ENCODE measurements at regions not wholly inside any gene's neighbourhood (a gene's known extent, or its start where the extent isn't known, plus 50 kb on each side); places are given as distances from the start of the nearest gene placed in this dataset.

GRCh38 chr14:98782062-98782461 lies 489.9 kb downstream of the BCL11B start:
- Histone ChIP-seq H3K27ac (no peak overlapping the region), H3K4me2 (no peak overlapping the region), H3K79me2 (no peaks in the 10 kb centered on the region), H4K20me1 (ENCODE audit: insufficient read depth, poor library complexity, severe bottlenecking) (no peaks in the 10 kb centered on the region), H3K36me3 (replicated peaks; ENCODE audit: insufficient read depth, low read depth) (no peaks in the 10 kb centered on the region), H3K4me1 (ENCODE audit: insufficient read depth) (no peaks in the 10 kb centered on the region), H3K9me3 (ENCODE audit: low read depth) (no peaks in the 10 kb centered on the region), H3K27me3 (no peaks in the 10 kb centered on the region), H3K9me2 (replicated peaks; ENCODE audit: insufficient read depth) (no peaks in the 10 kb centered on the region), H3K4me3 (no peak overlapping the region), H2AFZ (no peak overlapping the region)
- 87% methylated on average over 5 of the region's 5 CpGs for WGBS (ENCODE audit: low lambda C conversion rate, missing lambda C conversion rate)
- TF ChIP-seq CTCF (IDR thresholded peaks at IDR 0.05; ENCODE audit: poor library complexity) = no peak
- no peak for TF ChIP-seq EZH2phosphoT487 (IDR thresholded peaks at IDR 0.05; ENCODE audit: low read depth, severe bottlenecking, unreplicated experiment)
- TF ChIP-seq EZH2 (IDR thresholded peaks at IDR 0.05; ENCODE audit: borderline replicate concordance) = no peak
- no peak for DNase-seq (ENCODE audit: low spot score)

DNA sequence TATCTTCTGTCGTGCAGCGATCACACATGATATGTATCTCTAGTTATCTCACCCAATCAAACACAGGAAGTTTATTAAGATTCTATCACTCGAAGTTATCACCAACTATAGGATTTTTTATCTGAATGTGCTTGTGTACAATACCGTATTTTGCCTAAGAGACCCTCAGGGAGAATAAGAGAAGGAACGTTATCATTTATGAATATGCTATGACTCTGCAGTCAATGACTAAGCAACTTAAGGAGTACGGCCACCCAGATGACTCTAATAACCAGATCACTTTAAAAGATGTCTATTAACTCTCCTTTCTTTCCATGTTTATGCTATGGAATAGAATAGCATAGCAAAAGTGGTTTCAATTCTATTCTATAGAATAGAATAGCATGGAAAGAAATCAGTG lies 486.4 kb downstream of the BCL11B start:
- TF ChIP-seq CTCF (IDR thresholded peaks at IDR 0.05; ENCODE audit: poor library complexity) = no peak
- TF ChIP-seq EZH2phosphoT487 (IDR thresholded peaks at IDR 0.05; ENCODE audit: low read depth, severe bottlenecking, unreplicated experiment) = no peak
- TF ChIP-seq EZH2 (IDR thresholded peaks at IDR 0.05; ENCODE audit: borderline replicate concordance) = no peak
- Histone ChIP-seq H3K27ac (no peak overlapping the region), H3K36me3 (replicated peaks; ENCODE audit: insufficient read depth, low read depth) (no peaks in the 10 kb centered on the region), H3K9me2 (replicated peaks; ENCODE audit: insufficient read depth) (no peaks in the 10 kb centered on the region), H3K4me2 (no peak overlapping the region), H3K27me3 (no peaks in the 10 kb centered on the region), H3K79me2 (no peaks in the 10 kb centered on the region), H3K4me3 (no peak overlapping the region), H4K20me1 (ENCODE audit: insufficient read depth, poor library complexity, severe bottlenecking) (no peaks in the 10 kb centered on the region), H2AFZ (no peak overlapping the region), H3K4me1 (ENCODE audit: insufficient read depth) (no peaks in the 10 kb centered on the region), H3K9me3 (ENCODE audit: low read depth) (no peaks in the 10 kb centered on the region)
- DNase-seq (ENCODE audit: low spot score) = no peak
- 60% methylated on average over 6 of the region's 6 CpGs for WGBS (ENCODE audit: low lambda C conversion rate, missing lambda C conversion rate)

DNA sequence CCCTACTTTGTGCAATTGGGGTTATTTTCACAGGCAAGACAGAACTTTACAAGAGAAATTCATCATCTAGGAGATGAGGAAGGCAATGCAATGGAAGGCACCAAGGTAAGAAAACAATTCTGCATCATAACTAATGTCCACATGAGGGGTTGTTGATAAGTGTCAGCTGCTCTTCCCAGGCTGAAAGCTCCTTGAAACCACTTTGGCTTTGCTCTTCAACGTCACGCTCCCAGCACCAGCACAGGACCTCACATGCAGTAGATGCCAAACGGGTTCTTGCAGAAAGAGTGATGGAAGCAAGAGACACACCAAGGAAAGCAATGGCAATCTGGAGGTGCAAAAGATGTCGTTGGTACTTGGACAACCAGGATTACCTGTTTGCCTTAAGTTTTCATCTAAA lies 485.5 kb downstream of the BCL11B start:
- no peaks in the 10 kb centered on the region for H4K20me1 ChIP-seq (ENCODE audit: insufficient read depth, poor library complexity, severe bottlenecking)
- no peaks in the 10 kb centered on the region for H3K36me3 ChIP-seq (replicated peaks; ENCODE audit: insufficient read depth, low read depth)
- H3K9me2 ChIP-seq (replicated peaks; ENCODE audit: insufficient read depth) = no peaks in the 10 kb centered on the region
- H3K4me1 ChIP-seq (ENCODE audit: insufficient read depth) = no peaks in the 10 kb centered on the region
- DNase-seq (ENCODE audit: low spot score) = no peak
- H3K9me3 ChIP-seq (ENCODE audit: low read depth) = no peaks in the 10 kb centered on the region
- no peaks in the 10 kb centered on the region for H3K27me3 ChIP-seq
- no peak for TF ChIP-seq CTCF (IDR thresholded peaks at IDR 0.05; ENCODE audit: poor library complexity)
- no peak for TF ChIP-seq EZH2 (IDR thresholded peaks at IDR 0.05; ENCODE audit: borderline replicate concordance)
- TF ChIP-seq EZH2phosphoT487 (IDR thresholded peaks at IDR 0.05; ENCODE audit: low read depth, severe bottlenecking, unreplicated experiment) = no peak
- no peak overlapping the region for H3K4me2 ChIP-seq
- no peaks in the 10 kb centered on the region for H3K79me2 ChIP-seq
- WGBS (ENCODE audit: low lambda C conversion rate, missing lambda C conversion rate) = 68% methylated on average over 4 of the region's 4 CpGs
- no peak overlapping the region for H3K27ac ChIP-seq
- H2AFZ ChIP-seq = no peak overlapping the region
- no peak overlapping the region for H3K4me3 ChIP-seq

- Histone ChIP-seq H3K27me3 (no peaks in the 10 kb centered on the region), H3K9me2 (replicated peaks; ENCODE audit: insufficient read depth) (no peaks in the 10 kb centered on the region), H3K79me2 (no peaks in the 10 kb centered on the region), H3K36me3 (replicated peaks; ENCODE audit: insufficient read depth, low read depth) (no peaks in the 10 kb centered on the region), H2AFZ (no peak overlapping the region), H3K4me3 (no peak overlapping the region), H3K4me2 (no peak overlapping the region), H3K27ac (no peak overlapping the region), H4K20me1 (ENCODE audit: insufficient read depth, poor library complexity, severe bottlenecking) (no peaks in the 10 kb centered on the region), H3K9me3 (ENCODE audit: low read depth) (no peaks in the 10 kb centered on the region), H3K4me1 (ENCODE audit: insufficient read depth) (no peaks in the 10 kb centered on the region)
- 90% methylated on average over 3 of the region's 3 CpGs for WGBS (ENCODE audit: low lambda C conversion rate, missing lambda C conversion rate)
- no peak for TF ChIP-seq EZH2 (IDR thresholded peaks at IDR 0.05; ENCODE audit: borderline replicate concordance)
- DNase-seq (ENCODE audit: low spot score) = no peak
These were observed 480.3 kb downstream of the BCL11B start for GRCh38 chr14:98791661-98792060.
